WTC11 (cell line): ENCODE measurements at regions not wholly inside any gene's neighbourhood (a gene's known extent, or its start where the extent isn't known, plus 50 kb on each side); places are given as distances from the start of the nearest gene placed in this dataset.

Experiments used
- ATAC-seq: fragments of 200-7000 bp; cut with Tn5 transposase; 2 replicates; pipeline ENCODE4 v1.10.0; 2021; ENCODE audit warnings: mild to moderate bottlenecking, moderate library complexity
- CTCF ChIA-PET: fragments of 300-600 bp; sonication (Branson Sonifier 250); formaldehyde crosslinking; loops from one replicate; lab custom pipeline; 2021; ENCODE audit warnings: antibody characterized with exemption; lab: Charles Lee
- POLR2A ChIA-PET: fragments of 350-600 bp; sonication (Branson Sonifier 250); formaldehyde crosslinking; loops from one replicate; lab custom pipeline; 2021; ENCODE audit warnings: antibody characterized with exemption; lab: Charles Lee
- DNase-seq: peaks from one replicate; pipeline ENCODE4 v3.0.0; 2021; ENCODE audit warnings: low spot score
- H3K27ac Mint-ChIP-seq: 2 replicates; pipeline ENCODE4 v1.8.0; 2021; ENCODE audit warnings: mixed read lengths
- H3K27me3 Mint-ChIP-seq: 2 replicates; pipeline ENCODE4 v1.8.0; 2021; ENCODE audit warnings: low read depth, mild to moderate bottlenecking, moderate library complexity, mixed read lengths
- H3K36me3 Mint-ChIP-seq: 2 replicates; pipeline ENCODE4 v1.8.0; 2021; ENCODE audit warnings: mixed read lengths
- H3K4me1 Mint-ChIP-seq: 2 replicates; pipeline ENCODE4 v1.8.0; 2022; ENCODE audit warnings: mixed read lengths
- H3K4me3 Mint-ChIP-seq: 2 replicates; pipeline ENCODE4 v1.8.0; 2021; ENCODE audit warnings: mild to moderate bottlenecking, moderate library complexity, mixed read lengths
- H3K9me3 Mint-ChIP-seq: 2 replicates; pipeline ENCODE4 v1.8.0; 2021; ENCODE audit warnings: mixed read lengths
- CBFB ChIP-seq: sonication (generic); formaldehyde crosslinking; IDR thresholded peaks from 2 replicates; pipeline ENCODE4 v1.8.1; 2022; ENCODE audit warnings: mild to moderate bottlenecking, low read depth, missing genetic modification reagents
- CDX4 ChIP-seq: fragments of 250-450 bp; sonication (Bioruptor Pico); IDR thresholded peaks from 2 replicates; pipeline ENCODE4 v1.9.0; 2021; ENCODE audit warnings: moderate library complexity, mild to moderate bottlenecking, inconsistent platforms, borderline replicate concordance
- EMX1 ChIP-seq: fragments of 250-450 bp; sonication (Bioruptor Pico); IDR thresholded peaks from 2 replicates; pipeline ENCODE4 v1.8.0; 2021; ENCODE audit warnings: mild to moderate bottlenecking
- GRHL2 ChIP-seq: fragments of 250-450 bp; sonication (Bioruptor Pico); IDR thresholded peaks from 2 replicates; pipeline ENCODE4 v1.8.0; 2022; ENCODE audit warnings: mild to moderate bottlenecking, moderate library complexity; ENCODE audit not compliant: insufficient replicate concordance, severe bottlenecking
- GTF2I ChIP-seq: fragments of 250-450 bp; sonication (Bioruptor Pico); conservative IDR thresholded peaks from 2 replicates; pipeline ENCODE4 v1.4.0; 2021; ENCODE audit warnings: mild to moderate bottlenecking
- IRF2 ChIP-seq: sonication (generic); formaldehyde crosslinking; IDR thresholded peaks from 2 replicates; pipeline ENCODE4 v1.8.0; 2022; ENCODE audit warnings: low read depth, missing genetic modification reagents, borderline replicate concordance
- JUN ChIP-seq: sonication (generic); formaldehyde crosslinking; IDR thresholded peaks from 2 replicates; pipeline ENCODE4 v1.8.0; 2023; ENCODE audit warnings: mild to moderate bottlenecking, missing genetic modification reagents
- MYBL2 ChIP-seq: sonication (generic); formaldehyde crosslinking; IDR thresholded peaks from 2 replicates; pipeline ENCODE4 v1.8.1; 2023; ENCODE audit warnings: mild to moderate bottlenecking, moderate library complexity, missing genetic modification reagents
- PRRX2 ChIP-seq: fragments of 250-450 bp; sonication (Bioruptor Pico); IDR thresholded peaks from 2 replicates; pipeline ENCODE4 v1.8.0; 2021; ENCODE audit warnings: mild to moderate bottlenecking
- SOX15 ChIP-seq: fragments of 250-450 bp; sonication (Bioruptor Pico); IDR thresholded peaks from 2 replicates; pipeline ENCODE4 v1.9.0; 2021; ENCODE audit warnings: mild to moderate bottlenecking
- ZBTB43 ChIP-seq: sonication (generic); formaldehyde crosslinking; IDR thresholded peaks from 2 replicates; pipeline ENCODE4 v1.8.1; 2023; ENCODE audit warnings: mild to moderate bottlenecking, missing genetic modification reagents
- ZNF121 ChIP-seq: sonication (generic); formaldehyde crosslinking; IDR thresholded peaks from 2 replicates; pipeline ENCODE4 v1.8.0; 2023; ENCODE audit warnings: missing genetic modification reagents
- ZNF138 ChIP-seq: sonication (generic); formaldehyde crosslinking; conservative IDR thresholded peaks from 2 replicates; pipeline ENCODE4 v1.8.1; 2022; ENCODE audit warnings: mild to moderate bottlenecking, moderate library complexity, missing genetic modification reagents
- ZNF317 ChIP-seq: sonication (generic); formaldehyde crosslinking; IDR thresholded peaks from 2 replicates; pipeline ENCODE4 v1.8.1; 2023; ENCODE audit warnings: low read depth, mild to moderate bottlenecking, moderate library complexity, missing genetic modification reagents, borderline replicate concordance
- ZNF396 ChIP-seq: fragments of 250-450 bp; sonication (Bioruptor Pico); IDR thresholded peaks from 2 replicates; pipeline ENCODE4 v1.8.0; 2021; ENCODE audit warnings: mild to moderate bottlenecking, moderate library complexity, borderline replicate concordance
- ZNF416 ChIP-seq: fragments of 250-450 bp; sonication (Bioruptor Pico); IDR thresholded peaks from 2 replicates; pipeline ENCODE4 v1.9.0; 2021; ENCODE audit warnings: mild to moderate bottlenecking, inconsistent platforms
- ZNF532 ChIP-seq: fragments of 250-450 bp; sonication (Bioruptor Pico); IDR thresholded peaks from 2 replicates; pipeline ENCODE4 v1.9.0; 2021; ENCODE audit warnings: mild to moderate bottlenecking, borderline replicate concordance
- ZNF671 ChIP-seq: fragments of 250-450 bp; sonication (Bioruptor Pico); IDR thresholded peaks from 2 replicates; pipeline ENCODE4 v1.8.0; 2021; ENCODE audit warnings: mild to moderate bottlenecking
- TF ChIP-seq, protein P1 (sequence below): sonication (generic); formaldehyde crosslinking; IDR thresholded peaks from 2 replicates; pipeline ENCODE4 v1.8.1; 2023; ENCODE audit warnings: mild to moderate bottlenecking, missing genetic modification reagents, borderline replicate concordance
- TF ChIP-seq, protein P2 (sequence below): fragments of 250-450 bp; sonication (Bioruptor Pico); conservative IDR thresholded peaks from 2 replicates; pipeline ENCODE4 v1.9.0; 2021; ENCODE audit warnings: mild to moderate bottlenecking

DNA sequence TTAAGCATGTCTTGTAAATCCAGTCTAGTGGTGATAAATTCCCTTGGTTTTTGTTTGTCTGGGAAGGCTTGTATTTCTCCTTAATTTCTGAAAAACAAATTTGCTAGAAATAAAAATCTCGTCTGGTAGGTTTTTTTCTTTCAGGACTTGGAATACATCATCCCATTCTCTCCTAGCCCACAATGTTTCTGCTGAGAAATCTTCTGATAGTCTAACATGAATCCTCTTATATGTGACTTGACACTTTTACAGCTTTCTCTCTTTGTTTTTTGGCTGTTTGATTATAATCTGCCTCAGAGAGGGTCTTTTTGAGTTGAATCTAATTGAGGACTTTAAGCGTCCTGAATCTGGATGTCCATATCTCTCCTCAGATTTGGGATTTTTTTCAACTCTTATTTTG, 104.9 kb downstream of the FEM1C start (continued):
- TF ChIP-seq EMX1 (CRISPR knock-in tag) (no peak), ZNF416 (CRISPR knock-in tag) (no peak)
- TF ChIP-seq, all 79 proteins: peak for 0

DNA sequence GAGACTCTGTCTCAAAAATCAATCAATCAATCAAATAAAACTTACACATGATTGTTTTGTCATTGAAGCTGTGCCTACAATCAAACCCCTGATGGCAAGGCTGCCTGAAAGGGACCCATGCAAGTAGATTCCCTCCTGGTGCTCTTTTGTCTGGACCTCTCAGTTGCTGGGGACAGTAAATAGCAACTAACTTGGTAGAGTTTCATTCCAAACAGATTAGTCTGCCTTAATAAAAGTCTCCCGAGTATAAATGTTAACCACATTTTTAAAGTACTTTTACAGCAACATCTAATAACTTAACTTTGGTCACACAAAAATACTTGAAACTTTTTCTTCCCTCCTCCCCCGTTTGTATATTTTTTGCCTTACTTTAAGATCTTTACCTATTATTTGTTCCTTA, 105.5 kb downstream of the FEM1C start:
- ChIA-PET POLR2A (no interaction called here), CTCF (no interaction called here)
- Mint-ChIP-seq H3K36me3 (peaks cover 33% of the 10 kb centered on the region), H3K9me3 (peaks cover 55% of the 10 kb centered on the region), H3K27ac (no peak overlapping the region), H3K27me3 (peaks cover 8% of the 10 kb centered on the region), H3K4me1 (no peaks in the 10 kb centered on the region), H3K4me3 (no peak overlapping the region)
- TF ChIP-seq GTF2I (CRISPR knock-in tag) (no peak), SOX15 (CRISPR knock-in tag) (no peak), CBFB (CRISPR knock-in tag) (no peak), ZNF532 (no peak), ZNF671 (CRISPR knock-in tag) (no peak), CDX4 (CRISPR knock-in tag) (no peak), GRHL2 (CRISPR knock-in tag) (no peak), JUN (no peak), IRF2 (no peak), MYBL2 (CRISPR knock-in tag) (no peak), ZNF317 (CRISPR knock-in tag) (no peak), PRRX2 (CRISPR knock-in tag) (no peak), ZNF416 (CRISPR knock-in tag) (no peak), ZNF138 (CRISPR knock-in tag) (no peak), ZNF396 (no peak), EMX1 (CRISPR knock-in tag) (no peak), ZNF121 (CRISPR knock-in tag) (no peak), ZBTB43 (CRISPR knock-in tag) (no peak)
- TF ChIP-seq, protein P1, sequence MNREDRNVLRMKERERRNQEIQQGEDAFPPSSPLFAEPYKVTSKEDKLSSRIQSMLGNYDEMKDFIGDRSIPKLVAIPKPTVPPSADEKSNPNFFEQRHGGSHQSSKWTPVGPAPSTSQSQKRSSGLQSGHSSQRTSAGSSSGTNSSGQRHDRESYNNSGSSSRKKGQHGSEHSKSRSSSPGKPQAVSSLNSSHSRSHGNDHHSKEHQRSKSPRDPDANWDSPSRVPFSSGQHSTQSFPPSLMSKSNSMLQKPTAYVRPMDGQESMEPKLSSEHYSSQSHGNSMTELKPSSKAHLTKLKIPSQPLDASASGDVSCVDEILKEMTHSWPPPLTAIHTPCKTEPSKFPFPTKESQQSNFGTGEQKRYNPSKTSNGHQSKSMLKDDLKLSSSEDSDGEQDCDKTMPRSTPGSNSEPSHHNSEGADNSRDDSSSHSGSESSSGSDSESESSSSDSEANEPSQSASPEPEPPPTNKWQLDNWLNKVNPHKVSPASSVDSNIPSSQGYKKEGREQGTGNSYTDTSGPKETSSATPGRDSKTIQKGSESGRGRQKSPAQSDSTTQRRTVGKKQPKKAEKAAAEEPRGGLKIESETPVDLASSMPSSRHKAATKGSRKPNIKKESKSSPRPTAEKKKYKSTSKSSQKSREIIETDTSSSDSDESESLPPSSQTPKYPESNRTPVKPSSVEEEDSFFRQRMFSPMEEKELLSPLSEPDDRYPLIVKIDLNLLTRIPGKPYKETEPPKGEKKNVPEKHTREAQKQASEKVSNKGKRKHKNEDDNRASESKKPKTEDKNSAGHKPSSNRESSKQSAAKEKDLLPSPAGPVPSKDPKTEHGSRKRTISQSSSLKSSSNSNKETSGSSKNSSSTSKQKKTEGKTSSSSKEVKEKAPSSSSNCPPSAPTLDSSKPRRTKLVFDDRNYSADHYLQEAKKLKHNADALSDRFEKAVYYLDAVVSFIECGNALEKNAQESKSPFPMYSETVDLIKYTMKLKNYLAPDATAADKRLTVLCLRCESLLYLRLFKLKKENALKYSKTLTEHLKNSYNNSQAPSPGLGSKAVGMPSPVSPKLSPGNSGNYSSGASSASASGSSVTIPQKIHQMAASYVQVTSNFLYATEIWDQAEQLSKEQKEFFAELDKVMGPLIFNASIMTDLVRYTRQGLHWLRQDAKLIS (CRISPR knock-in tag): no peak
- TF ChIP-seq, protein P2, sequence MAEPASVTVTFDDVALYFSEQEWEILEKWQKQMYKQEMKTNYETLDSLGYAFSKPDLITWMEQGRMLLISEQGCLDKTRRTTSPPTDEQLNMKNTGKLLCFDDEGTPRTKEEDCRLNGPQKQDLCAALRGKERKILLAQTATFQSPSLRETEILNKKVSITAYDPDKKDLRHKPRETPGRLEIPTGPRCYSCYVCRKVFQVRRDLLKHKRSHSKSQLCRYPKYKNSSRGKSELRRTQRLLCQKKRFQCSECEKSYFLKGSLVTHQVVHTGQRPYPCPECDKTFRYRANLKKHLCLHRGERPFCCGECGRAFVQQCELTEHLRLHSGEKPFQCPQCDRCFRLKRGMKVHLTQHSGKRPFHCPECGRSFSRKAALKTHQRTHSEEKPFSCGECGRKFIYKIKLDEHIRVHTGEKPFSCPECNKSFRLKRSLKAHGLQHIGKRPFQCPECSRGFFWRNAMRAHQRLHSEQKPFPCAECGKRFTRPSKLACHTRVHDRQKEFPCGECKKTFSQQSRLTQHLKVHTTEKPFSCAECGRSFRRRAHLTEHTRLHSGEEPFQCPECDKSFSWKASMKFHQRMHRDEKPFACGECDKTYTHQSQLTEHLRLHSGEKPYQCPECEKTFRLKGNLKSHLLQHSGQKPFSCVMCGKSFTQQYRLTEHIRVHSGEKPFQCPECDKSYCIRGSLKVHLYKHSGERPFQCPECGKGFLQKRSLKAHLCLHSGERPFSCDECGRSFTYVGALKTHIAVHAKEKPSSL (CRISPR knock-in tag): no peak
- no peak for ATAC-seq
- no peak for DNase-seq
